Stomach (tissue), 8 donors: ENCODE measurements at regions not wholly inside any gene's neighbourhood (a gene's known extent, or its start where the extent isn't known, plus 50 kb on each side); places are given as distances from the start of the nearest gene placed in this dataset.
A peak's percentile ranks its signal among the peaks of the same experiment; 100 is the strongest.

Experiments used
- DNase-seq, 2 donors: peaks; one replicate each; pipeline versions ENCODE4 v3.0.0 to v3.0.0-alpha.2; 2013 to 2019
- H3K27ac ChIP-seq, 5 donors: fragments of 200-600 bp in 4 of 5; sonication (generic) in 4 of 5; one replicate each; pipeline ENCODE4 v1.5.1; 2013 to 2019; ENCODE audit warnings: mild to moderate bottlenecking in 1 of 5, moderate library complexity in 1 of 5
- H3K27me3 ChIP-seq, 3 donors: fragments of 200-600 bp; sonication (generic); one replicate each; pipeline ENCODE4 v1.5.1; 2017 to 2019; ENCODE audit warnings: mixed run types in 1 of 3
- H3K36me3 ChIP-seq, 4 donors: fragments of 200-600 bp; sonication (generic); 1 replicate in 3 of 4; 2 replicates in 1 of 4; pipeline ENCODE4 v1.5.1; 2016 to 2019
- H3K4me1 ChIP-seq, 4 donors: fragments of 200-600 bp; sonication (generic); one replicate each; pipeline ENCODE4 v1.5.1; 2016 to 2019
- H3K4me3 ChIP-seq, 4 donors: fragments of 200-600 bp; sonication (generic) in 3 of 4; one replicate each; pipeline ENCODE4 v1.5.1; 2016 to 2019; ENCODE audit warnings: mild to moderate bottlenecking in 1 of 4
- H3K9me3 ChIP-seq, 4 donors: fragments of 200-600 bp; sonication (generic); one replicate each; pipeline ENCODE4 v1.5.1; 2016 to 2019
- EP300 ChIP-seq: sonication (generic); formaldehyde crosslinking; IDR thresholded peaks from one replicate; pipeline ENCODE4 v1.6.1; 2017; ENCODE audit warnings: antibody characterized with exemption
- POLR2A ChIP-seq, 4 donors: fragments of 450-650 bp; IDR thresholded peaks; one replicate each; pipeline ENCODE4 v1.6.1; 2016; ENCODE audit warnings: antibody characterized with exemption in 4 of 4, control low read depth in 2 of 4, mild to moderate bottlenecking in 1 of 4, moderate library complexity in 1 of 4
- POLR2AphosphoS5 ChIP-seq, 3 donors: sonication (generic); formaldehyde crosslinking; IDR thresholded peaks; one replicate each; pipeline ENCODE4 v1.6.1; 2016; ENCODE audit warnings: antibody characterized with exemption in 3 of 3
- WGBS, 5 donors: extraction: QIAGEN DNeasy Blood & Tissue Kit in 3 of 5; methylation state at CpG; one replicate each; pipeline versions ENCODE4 v1.1.5 to v1.1.7; 2013 to 2018; 5-methylcytosine and 5-hydroxymethylcytosine counted together
- intact Hi-C: fragments of 100-400 bp; cut with DNase I; formaldehyde crosslinking; loops from one replicate; pipeline ENCODE4 v1.15.1; 2023; ENCODE audit warnings: low total_unique reads
- TF ChIP-seq, protein P1 (sequence below), 7 experiments: fragments of 450-650 bp in 4 of 7; fragments of 200-600 bp in 3 of 7; sonication (generic) in 3 of 7; IDR thresholded peaks; one replicate each; pipeline ENCODE4 v1.5.1; 2016 to 2019; ENCODE audit warnings: antibody characterized with exemption in 7 of 7, control low read depth in 2 of 7, mild to moderate bottlenecking in 1 of 7
- donor health status: healthy with polysubstance abuse.
- donor health status: Bipolar disorder and iron deficiency.
- donor health status: healthy.

- 61 to 72% (median 67%) methylated on average over 11 of the region's 11 CpGs for WGBS, 5 donors
- intact Hi-C loops: no loop called here
Measured at GRCh38 chr20:47950124-47950912, 165.0 kb upstream of the SULF2 start.

DNA sequence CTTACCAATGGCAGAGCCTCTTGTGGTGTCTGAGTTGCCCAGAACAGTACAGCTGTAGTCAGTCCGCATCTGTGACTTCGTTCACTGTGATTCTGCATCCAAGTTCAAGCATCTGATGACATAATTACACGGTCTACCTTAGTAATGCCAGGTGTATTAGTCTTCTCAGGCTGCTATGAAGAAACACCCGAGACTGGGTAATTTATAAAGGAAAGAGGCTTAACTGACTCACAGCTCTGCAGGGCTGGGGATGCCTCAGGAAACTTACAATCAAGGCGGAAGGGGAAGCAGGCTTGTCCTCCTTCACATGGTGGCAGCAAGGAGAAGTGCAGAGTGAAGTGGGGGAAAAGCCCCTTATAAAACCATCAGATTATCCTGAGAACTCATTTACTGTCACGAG lies 163.9 kb upstream of the SULF2 start:
- intact Hi-C loops: no loop called here
- no peak for DNase-seq
- WGBS, 5 donors: 73 to 83% (median 76%) methylated on average over 6 of the region's 6 CpGs
- no peak overlapping the region for H3K4me3 ChIP-seq
- H3K36me3 ChIP-seq: no peaks in the 10 kb centered on the region
- peaks cover 0 to 7% (median 0%) of the 10 kb centered on the region in 4 donors for H3K4me1 ChIP-seq
- no peak overlapping the region for H3K27ac ChIP-seq
- TF ChIP-seq, protein P1, sequence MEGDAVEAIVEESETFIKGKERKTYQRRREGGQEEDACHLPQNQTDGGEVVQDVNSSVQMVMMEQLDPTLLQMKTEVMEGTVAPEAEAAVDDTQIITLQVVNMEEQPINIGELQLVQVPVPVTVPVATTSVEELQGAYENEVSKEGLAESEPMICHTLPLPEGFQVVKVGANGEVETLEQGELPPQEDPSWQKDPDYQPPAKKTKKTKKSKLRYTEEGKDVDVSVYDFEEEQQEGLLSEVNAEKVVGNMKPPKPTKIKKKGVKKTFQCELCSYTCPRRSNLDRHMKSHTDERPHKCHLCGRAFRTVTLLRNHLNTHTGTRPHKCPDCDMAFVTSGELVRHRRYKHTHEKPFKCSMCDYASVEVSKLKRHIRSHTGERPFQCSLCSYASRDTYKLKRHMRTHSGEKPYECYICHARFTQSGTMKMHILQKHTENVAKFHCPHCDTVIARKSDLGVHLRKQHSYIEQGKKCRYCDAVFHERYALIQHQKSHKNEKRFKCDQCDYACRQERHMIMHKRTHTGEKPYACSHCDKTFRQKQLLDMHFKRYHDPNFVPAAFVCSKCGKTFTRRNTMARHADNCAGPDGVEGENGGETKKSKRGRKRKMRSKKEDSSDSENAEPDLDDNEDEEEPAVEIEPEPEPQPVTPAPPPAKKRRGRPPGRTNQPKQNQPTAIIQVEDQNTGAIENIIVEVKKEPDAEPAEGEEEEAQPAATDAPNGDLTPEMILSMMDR (IDR thresholded peaks at IDR 0.05): no peak
- TF ChIP-seq EP300: no peak
- no peak for TF ChIP-seq POLR2AphosphoS5 (IDR thresholded peaks at IDR 0.05)
- no peak for TF ChIP-seq POLR2A (IDR thresholded peaks at IDR 0.05)
- H3K9me3 ChIP-seq: no peaks in the 10 kb centered on the region
- peaks cover 0 to 1% (median 0%) of the 10 kb centered on the region in 3 donors for H3K27me3 ChIP-seq

More at GRCh38 chr20:47950124-47950912, 165.0 kb upstream of the SULF2 start:
- H3K27ac ChIP-seq: no peak overlapping the region
- H3K36me3 ChIP-seq: no peaks in the 10 kb centered on the region
- H3K9me3 ChIP-seq: no peaks in the 10 kb centered on the region
- no peak for TF ChIP-seq POLR2AphosphoS5 (IDR thresholded peaks at IDR 0.05)
- TF ChIP-seq EP300: no peak
- TF ChIP-seq, protein P1 (IDR thresholded peaks at IDR 0.05): no peak
- no peak for TF ChIP-seq POLR2A (IDR thresholded peaks at IDR 0.05)
- peak in 1 of 2 donors; percentile 71 for DNase-seq
- H3K4me3 ChIP-seq: no peak overlapping the region
- peaks cover 0 to 7% (median 0%) of the 10 kb centered on the region in 4 donors for H3K4me1 ChIP-seq
- H3K27me3 ChIP-seq: peaks cover 0 to 4% (median 0%) of the 10 kb centered on the region in 3 donors

- WGBS, 5 donors: 79 to 87% (median 84%) methylated on average over 6 of the region's 6 CpGs
- intact Hi-C loops: no loop called here
- TF ChIP-seq POLR2A (IDR thresholded peaks at IDR 0.05) (no peak), EP300 (no peak), POLR2AphosphoS5 (IDR thresholded peaks at IDR 0.05) (no peak)
- TF ChIP-seq, protein P1 (IDR thresholded peaks at IDR 0.05): no peak
Measured at GRCh38 chr20:47944682-47945081, 159.4 kb upstream of the SULF2 start.

GRCh38 chr20:47941869-47942268 lies 156.6 kb upstream of the SULF2 start:
- TF ChIP-seq POLR2AphosphoS5 (IDR thresholded peaks at IDR 0.05) (no peak), EP300 (no peak), POLR2A (IDR thresholded peaks at IDR 0.05) (no peak)
- no peak for DNase-seq
- 95 to 100% (median 100%) methylated on average over 2 of the region's 2 CpGs for WGBS, 5 donors
- peaks cover 0 to 5% (median 0%) of the 10 kb centered on the region in 3 donors for H3K27me3 ChIP-seq
- H3K27ac ChIP-seq: no peak overlapping the region
- H3K4me3 ChIP-seq: no peak overlapping the region
- no peaks in the 10 kb centered on the region for H3K4me1 ChIP-seq
- intact Hi-C loops: no loop called here
- H3K9me3 ChIP-seq: no peaks in the 10 kb centered on the region
- no peaks in the 10 kb centered on the region for H3K36me3 ChIP-seq

More at GRCh38 chr20:47944682-47945081, 159.4 kb upstream of the SULF2 start:
- H3K9me3 ChIP-seq: no peaks in the 10 kb centered on the region
- no peak for DNase-seq
- no peak overlapping the region for H3K4me3 ChIP-seq
- no peaks in the 10 kb centered on the region for H3K27me3 ChIP-seq
- no peak overlapping the region for H3K27ac ChIP-seq
- no peaks in the 10 kb centered on the region for H3K4me1 ChIP-seq
- H3K36me3 ChIP-seq: no peaks in the 10 kb centered on the region
